Caco-2 (cell line): ENCODE measurements at regions not wholly inside any gene's neighbourhood (a gene's known extent, or its start where the extent isn't known, plus 50 kb on each side); places are given as distances from the start of the nearest gene placed in this dataset.

Source experiments
- BruUV-seq: library from RNA; stranded (reverse); fragments of 400-500 nt; replicated peaks from 2 replicates; lab custom pipeline; 2021; lab: Mats Ljungman, UMichigan
- CTCF ChIA-PET: fragments of 300-600 bp; sonication (Branson Sonifier 250); formaldehyde crosslinking; loops from one replicate; lab custom pipeline; 2022; ENCODE audit warnings: antibody characterized with exemption; lab: Charles Lee
- POLR2A ChIA-PET: fragments of 300-600 bp; sonication (Branson Sonifier 250); formaldehyde crosslinking; loops from one replicate; lab custom pipeline; 2022; ENCODE audit warnings: antibody characterized with exemption; lab: Charles Lee
- DNase-seq, 2 experiments: peaks; one replicate each; pipeline versions ENCODE4 v3.0.0 to v3.0.0-alpha.2; 2020 to 2022
- H3K27me3 ChIP-seq: replicated peaks from 2 replicates; pipeline ENCODE4 v1.6.0; 2011; ENCODE audit warnings: low read length; ENCODE audit not compliant: control insufficient read depth, insufficient read depth
- H3K36me3 ChIP-seq: 2 replicates; pipeline ENCODE4 v1.5.1; 2011; ENCODE audit warnings: low read length; ENCODE audit not compliant: control insufficient read depth, insufficient read depth
- H3K4me1 ChIP-seq: fragments of 250-450 bp; sonication (Bioruptor Pico); 2 replicates; pipeline ENCODE4 v1.5.1; 2020; ENCODE audit warnings: mild to moderate bottlenecking
- H3K4me3 ChIP-seq: 2 replicates; pipeline ENCODE4 v1.5.1; 2011; ENCODE audit warnings: low read depth, mild to moderate bottlenecking, control low read depth, low read length
- H3K9me3 ChIP-seq: fragments of 250-450 bp; sonication (Bioruptor Pico); 2 replicates; pipeline ENCODE4 v1.5.1; 2020; ENCODE audit warnings: mild to moderate bottlenecking, moderate library complexity
- H3K27ac Mint-ChIP-seq: one replicate; pipeline ENCODE4 v1.8.0; 2022; ENCODE audit warnings: mixed read lengths; ENCODE audit not compliant: unreplicated experiment
- H3K27me3 Mint-ChIP-seq: one replicate; pipeline ENCODE4 v1.8.0; 2022; ENCODE audit warnings: mixed read lengths; ENCODE audit not compliant: insufficient read depth, unreplicated experiment
- H3K36me3 Mint-ChIP-seq: one replicate; pipeline ENCODE4 v1.8.0; 2022; ENCODE audit warnings: mild to moderate bottlenecking, mixed read lengths; ENCODE audit not compliant: insufficient read depth, unreplicated experiment
- H3K4me1 Mint-ChIP-seq: one replicate; pipeline ENCODE4 v1.8.0; 2022; ENCODE audit warnings: low read depth, mixed read lengths; ENCODE audit not compliant: unreplicated experiment
- H3K4me3 Mint-ChIP-seq: one replicate; pipeline ENCODE4 v1.8.0; 2022; ENCODE audit warnings: mild to moderate bottlenecking, moderate library complexity, mixed read lengths; ENCODE audit not compliant: unreplicated experiment
- H3K9me3 Mint-ChIP-seq: one replicate; pipeline ENCODE4 v1.8.0; 2022; ENCODE audit warnings: mixed read lengths; ENCODE audit not compliant: unreplicated experiment
- intact Hi-C: fragments of 100-400 bp; cut with micrococcal nuclease; formaldehyde crosslinking; loops from one replicate; pipeline ENCODE4 v1.10.0; 2022; ENCODE audit not compliant: unreplicated experiment
- TF ChIP-seq, protein P1 (sequence below), 2 experiments: fragments of 200-600 bp in 1 of 2; IDR thresholded peaks; 1 replicate in 1 of 2; 2 replicates in 1 of 2; pipeline versions ENCODE4 v1.5.1 to v1.8.0; 2011 to 2022; ENCODE audit warnings: antibody characterized with exemption in 1 of 2, control low read depth in 1 of 2, inconsistent platforms in 1 of 2, low read depth in 1 of 2, low read length in 1 of 2, mild to moderate bottlenecking in 1 of 2, moderate library complexity in 1 of 2; ENCODE audit not compliant: insufficient read depth in 1 of 2, severe bottlenecking in 1 of 2, unreplicated experiment in 1 of 2

DNA sequence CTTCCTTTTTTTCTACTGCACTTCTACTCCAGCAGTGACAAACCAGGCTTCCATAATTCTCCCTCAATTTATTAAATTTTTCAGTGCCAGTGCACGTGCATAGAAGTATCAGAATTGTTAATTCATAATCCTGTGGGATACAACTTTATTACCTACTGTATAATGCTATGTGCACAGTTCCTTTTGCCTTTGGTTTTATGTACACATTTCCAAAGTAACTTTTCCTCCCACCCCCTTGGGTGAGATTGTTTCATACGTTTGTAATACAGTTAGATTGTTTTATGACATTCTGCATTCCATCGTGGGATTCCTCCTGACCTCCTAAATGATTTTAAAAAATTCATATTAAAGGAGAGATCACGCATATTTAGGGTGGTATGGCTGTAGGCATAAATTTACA is 128.1 kb downstream of the TTC6 start:
- no peak overlapping the region for H3K4me3 Mint-ChIP-seq
- no peak for DNase-seq
- no peaks in the 10 kb centered on the region for H3K9me3 ChIP-seq
- no peaks in the 10 kb centered on the region for H3K27me3 Mint-ChIP-seq
- H3K36me3 ChIP-seq: no peaks in the 10 kb centered on the region
- TF ChIP-seq, protein P1, sequence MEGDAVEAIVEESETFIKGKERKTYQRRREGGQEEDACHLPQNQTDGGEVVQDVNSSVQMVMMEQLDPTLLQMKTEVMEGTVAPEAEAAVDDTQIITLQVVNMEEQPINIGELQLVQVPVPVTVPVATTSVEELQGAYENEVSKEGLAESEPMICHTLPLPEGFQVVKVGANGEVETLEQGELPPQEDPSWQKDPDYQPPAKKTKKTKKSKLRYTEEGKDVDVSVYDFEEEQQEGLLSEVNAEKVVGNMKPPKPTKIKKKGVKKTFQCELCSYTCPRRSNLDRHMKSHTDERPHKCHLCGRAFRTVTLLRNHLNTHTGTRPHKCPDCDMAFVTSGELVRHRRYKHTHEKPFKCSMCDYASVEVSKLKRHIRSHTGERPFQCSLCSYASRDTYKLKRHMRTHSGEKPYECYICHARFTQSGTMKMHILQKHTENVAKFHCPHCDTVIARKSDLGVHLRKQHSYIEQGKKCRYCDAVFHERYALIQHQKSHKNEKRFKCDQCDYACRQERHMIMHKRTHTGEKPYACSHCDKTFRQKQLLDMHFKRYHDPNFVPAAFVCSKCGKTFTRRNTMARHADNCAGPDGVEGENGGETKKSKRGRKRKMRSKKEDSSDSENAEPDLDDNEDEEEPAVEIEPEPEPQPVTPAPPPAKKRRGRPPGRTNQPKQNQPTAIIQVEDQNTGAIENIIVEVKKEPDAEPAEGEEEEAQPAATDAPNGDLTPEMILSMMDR (IDR thresholded peaks at IDR 0.05; ENCODE audit: insufficient read depth in 1 of 2, low read depth in 1 of 2, low read length in 1 of 2, severe bottlenecking in 1 of 2, unreplicated experiment in 1 of 2): no peak
- POLR2A ChIA-PET: no interaction called here
- H3K4me1 Mint-ChIP-seq: peaks cover 6% of the 10 kb centered on the region
- no TSS peak for BruUV-seq
- no peaks in the 10 kb centered on the region for H3K27me3 ChIP-seq
- no peak overlapping the region for H3K27ac Mint-ChIP-seq
- CTCF ChIA-PET: no interaction called here
- intact Hi-C loops: no loop called here
- H3K36me3 Mint-ChIP-seq: no peaks in the 10 kb centered on the region
- no peaks in the 10 kb centered on the region; the same call in none of the 2 replicates for H3K4me1 ChIP-seq
- no peak overlapping the region for H3K4me3 ChIP-seq
- no peaks in the 10 kb centered on the region for H3K9me3 Mint-ChIP-seq

DNA sequence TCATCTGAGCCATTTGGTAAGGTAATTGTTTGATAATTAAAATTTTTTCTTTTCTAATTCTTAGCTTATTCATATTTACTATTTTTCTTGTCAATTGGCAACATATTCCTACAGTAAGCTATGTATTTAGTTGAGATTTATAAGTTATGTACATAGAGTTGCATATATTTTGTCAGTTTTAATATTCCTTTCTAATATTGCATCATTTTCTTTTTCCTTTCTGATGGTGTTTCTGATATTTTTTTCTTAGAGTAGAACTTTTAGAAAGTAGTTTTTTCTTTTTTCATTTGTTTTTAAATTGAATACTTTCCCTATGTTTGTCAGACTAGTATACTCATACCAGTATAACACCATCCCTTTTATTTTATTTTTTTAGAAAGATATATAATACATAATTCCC is 131.3 kb downstream of the TTC6 start:
- Histone ChIP-seq H3K27me3 (no peaks in the 10 kb centered on the region), H3K4me3 (no peak overlapping the region), H3K36me3 (no peaks in the 10 kb centered on the region), H3K9me3 (no peaks in the 10 kb centered on the region), H3K4me1 (no peaks in the 10 kb centered on the region; the same call in 1 of the 2 replicates)
- H3K27me3 Mint-ChIP-seq: no peaks in the 10 kb centered on the region
- no peak overlapping the region for H3K27ac Mint-ChIP-seq
- intact Hi-C loops: no loop called here
- H3K36me3 Mint-ChIP-seq: no peaks in the 10 kb centered on the region
- no peaks in the 10 kb centered on the region for H3K9me3 Mint-ChIP-seq
- BruUV-seq: no TSS peak
- no peak for DNase-seq
- ChIA-PET POLR2A (no interaction called here), CTCF (no interaction called here)
- no peak overlapping the region for H3K4me3 Mint-ChIP-seq
- peaks cover 6% of the 10 kb centered on the region for H3K4me1 Mint-ChIP-seq
- TF ChIP-seq, protein P1 (IDR thresholded peaks at IDR 0.05; ENCODE audit: insufficient read depth in 1 of 2, low read depth in 1 of 2, low read length in 1 of 2, severe bottlenecking in 1 of 2, unreplicated experiment in 1 of 2): no peak

- CTCF ChIA-PET: no interaction called here
Observed at GRCh38 chr14:37729218-37729617, 133.8 kb downstream of the TTC6 start.

More at GRCh38 chr14:37729218-37729617, 133.8 kb downstream of the TTC6 start:
- Histone ChIP-seq H3K9me3 (no peaks in the 10 kb centered on the region), H3K4me3 (no peak overlapping the region), H3K4me1 (no peaks in the 10 kb centered on the region), H3K27me3 (no peaks in the 10 kb centered on the region), H3K36me3 (no peaks in the 10 kb centered on the region)
- TF ChIP-seq, protein P1 (IDR thresholded peaks at IDR 0.05; ENCODE audit: insufficient read depth in 1 of 2, low read depth in 1 of 2, low read length in 1 of 2, severe bottlenecking in 1 of 2, unreplicated experiment in 1 of 2): no peak
- Mint-ChIP-seq H3K27ac (no peak overlapping the region), H3K4me1 (no peaks in the 10 kb centered on the region), H3K27me3 (no peaks in the 10 kb centered on the region), H3K36me3 (no peaks in the 10 kb centered on the region), H3K4me3 (no peak overlapping the region), H3K9me3 (no peaks in the 10 kb centered on the region)
- no peak for DNase-seq
- BruUV-seq: no TSS peak
- POLR2A ChIA-PET: no interaction called here
- intact Hi-C loops: no loop called here
